ENCODE measurements at regions not wholly inside any gene's neighbourhood (a gene's known extent, or its start where the extent isn't known, plus 50 kb on each side); places are given as distances from the start of the nearest gene placed in this dataset.

GRCh38 chr14:66069036-66069435 lies 417.1 kb upstream of the CCDC196 start:
- DNase-seq (ENCODE audit: low read depth in 3 of 3): no peak

- no peak for DNase-seq (ENCODE audit: low read depth in 3 of 3)
These were observed 416.2 kb upstream of the CCDC196 start for GRCh38 chr14:66069830-66070541.

GRCh38 chr14:66070542-66071319 lies 415.4 kb upstream of the CCDC196 start:
- DNase-seq (ENCODE audit: low read depth in 3 of 3): peak; percentile 38 to 54 (median 52)

DNA sequence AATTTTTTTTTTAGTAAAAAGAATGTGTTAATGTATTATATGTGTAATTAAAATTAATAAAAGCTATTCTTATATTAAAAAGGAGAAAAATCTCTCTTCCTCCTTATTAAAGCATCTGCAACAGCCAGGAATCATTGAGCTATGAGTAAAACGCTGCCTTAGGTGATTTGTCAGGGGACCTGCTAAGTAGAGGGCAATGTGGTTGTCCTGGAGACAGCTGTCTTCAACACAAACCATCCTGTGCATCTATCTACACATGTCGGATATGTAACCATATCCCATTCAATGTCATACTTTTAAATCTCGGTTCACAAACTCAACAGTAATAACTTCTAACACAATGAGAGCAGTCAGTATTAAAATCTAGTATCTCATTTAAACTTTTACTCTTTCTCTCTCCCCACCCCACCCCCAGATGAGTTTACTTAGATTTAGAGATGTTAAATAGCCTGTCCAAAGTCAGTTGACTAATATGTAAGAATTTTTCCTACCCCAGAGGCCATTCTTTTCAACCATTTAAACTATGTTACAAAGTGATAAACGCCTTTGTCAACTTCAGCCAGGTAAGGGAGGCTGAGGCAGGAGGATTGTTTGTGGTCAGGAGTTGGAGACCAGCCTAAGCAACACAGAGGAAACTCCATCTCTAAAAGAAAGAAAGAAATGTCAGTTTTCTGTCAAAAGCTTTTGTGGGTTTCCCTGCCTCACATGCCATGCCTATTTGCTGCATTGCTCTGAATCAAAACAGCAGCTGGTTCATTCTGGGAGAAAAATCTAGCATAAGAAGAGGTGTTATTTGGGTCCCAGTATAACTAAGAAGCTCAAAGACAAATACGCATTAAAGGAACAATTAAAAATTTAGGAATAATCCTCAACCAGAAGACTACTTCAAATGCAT lies 413.7 kb upstream of the CCDC196 start:
- no peak for DNase-seq (ENCODE audit: low read depth in 3 of 3)

DNA sequence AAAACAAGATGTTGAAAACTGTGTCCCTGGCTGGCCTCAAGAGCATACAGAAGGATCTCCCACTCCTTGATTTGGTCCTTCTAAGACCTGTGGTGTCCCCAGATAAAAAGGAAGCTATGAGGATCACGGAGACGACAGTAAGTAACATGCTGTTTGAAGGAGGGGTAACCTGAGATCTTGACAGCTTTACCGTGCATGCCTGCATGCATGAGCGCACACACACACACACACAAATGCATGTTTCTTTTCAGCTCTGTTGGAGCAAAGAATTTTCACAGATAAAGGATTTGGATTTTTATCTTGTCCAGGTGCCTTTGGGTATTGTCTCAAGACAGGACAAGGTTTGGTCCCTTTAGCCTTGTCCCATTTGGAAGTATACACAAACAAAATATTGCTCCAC lies 411.6 kb upstream of the CCDC196 start:
- DNase-seq (ENCODE audit: low read depth in 3 of 3): no peak

GRCh38 chr14:66076176-66076575 lies 410.0 kb upstream of the CCDC196 start:
- DNase-seq (ENCODE audit: low read depth in 3 of 3): no peak

GRCh38 chr14:66078006-66078405 lies 408.2 kb upstream of the CCDC196 start:
- no peak for DNase-seq (ENCODE audit: low read depth in 3 of 3)

DNA sequence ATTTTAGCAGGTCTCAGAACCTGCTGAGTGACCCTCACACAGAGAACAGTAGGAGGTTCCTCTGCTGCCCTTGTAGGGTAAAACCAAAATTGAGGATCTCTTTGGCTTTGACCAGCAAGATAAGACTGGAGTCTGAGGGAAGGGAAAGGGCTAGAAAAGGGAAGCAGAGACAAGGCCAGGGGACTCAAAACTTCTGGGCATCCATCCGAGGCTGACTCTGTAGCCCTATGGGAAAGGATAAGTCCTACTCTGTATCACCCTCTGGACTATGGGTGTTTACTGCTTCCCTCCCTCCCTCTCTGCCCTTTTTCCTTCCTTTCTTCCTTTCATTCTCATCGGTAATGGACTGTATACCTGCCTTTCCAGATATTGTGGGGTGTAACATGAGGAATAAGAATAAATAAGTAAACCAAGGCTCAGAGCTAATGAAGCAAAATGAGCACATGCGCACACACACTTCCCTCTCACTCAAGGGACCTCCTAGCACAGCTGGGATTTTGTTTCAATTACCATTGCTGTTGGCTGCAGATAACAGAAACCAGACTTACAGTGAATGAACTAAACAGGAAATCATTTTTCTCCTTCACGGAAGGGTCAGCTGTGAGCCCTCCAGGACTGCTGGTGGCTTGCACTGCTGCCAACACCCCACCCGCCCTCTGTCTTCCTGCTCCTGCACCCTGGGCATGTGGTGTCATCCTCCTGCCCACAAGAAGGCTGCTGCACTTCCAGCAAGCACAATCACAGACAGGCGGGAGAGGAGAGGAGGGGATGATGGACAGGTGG lies 404.4 kb upstream of the CCDC196 start:
- no peak for DNase-seq (ENCODE audit: low read depth in 3 of 3)

GRCh38 chr14:66085224-66085623 lies 400.9 kb upstream of the CCDC196 start:
- DNase-seq (ENCODE audit: low read depth in 3 of 3): no peak

- no peak for DNase-seq (ENCODE audit: low read depth in 3 of 3)
These were observed 400.5 kb upstream of the CCDC196 start for GRCh38 chr14:66085665-66086064.

DNA sequence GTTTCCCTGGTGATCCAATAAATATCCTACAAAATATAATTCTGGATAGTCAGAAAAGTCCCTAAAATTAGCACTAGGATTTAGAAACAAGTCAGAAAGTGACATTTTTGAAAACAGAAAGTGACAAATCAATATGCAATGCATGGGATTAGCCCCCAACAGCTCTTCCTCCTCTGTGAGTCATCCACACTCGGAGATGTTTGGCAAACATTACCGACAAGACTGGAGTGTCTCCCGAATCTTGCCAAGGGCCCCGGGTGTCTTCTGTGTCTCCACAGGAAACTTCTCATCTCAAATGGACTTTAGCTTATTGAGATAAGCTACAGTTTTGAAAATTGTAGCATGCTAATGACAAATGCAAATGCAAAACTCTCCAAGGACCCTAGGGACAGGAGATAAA lies 398.9 kb upstream of the CCDC196 start:
- no peak for DNase-seq (ENCODE audit: low read depth in 3 of 3)

DNA sequence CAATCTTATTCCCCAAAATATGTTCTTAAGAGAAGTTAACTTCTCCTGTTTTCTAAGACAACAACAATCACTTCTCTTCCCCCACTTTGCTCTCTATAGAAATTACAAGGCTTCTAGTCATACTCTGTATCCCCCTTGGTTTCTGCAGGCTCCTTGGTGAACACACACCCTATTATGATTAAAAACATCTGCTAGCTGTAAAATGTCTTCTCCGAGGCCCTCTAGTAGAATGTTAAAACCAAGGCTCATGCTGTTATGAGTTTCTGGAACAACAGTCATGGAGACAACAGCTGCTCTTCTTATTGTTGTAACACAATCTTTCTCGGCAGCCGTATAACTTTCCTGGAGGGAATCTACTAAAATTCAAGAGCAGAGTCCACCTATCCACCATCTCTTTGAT lies 397.5 kb upstream of the CCDC196 start:
- DNase-seq (ENCODE audit: low read depth in 3 of 3): no peak

DNA sequence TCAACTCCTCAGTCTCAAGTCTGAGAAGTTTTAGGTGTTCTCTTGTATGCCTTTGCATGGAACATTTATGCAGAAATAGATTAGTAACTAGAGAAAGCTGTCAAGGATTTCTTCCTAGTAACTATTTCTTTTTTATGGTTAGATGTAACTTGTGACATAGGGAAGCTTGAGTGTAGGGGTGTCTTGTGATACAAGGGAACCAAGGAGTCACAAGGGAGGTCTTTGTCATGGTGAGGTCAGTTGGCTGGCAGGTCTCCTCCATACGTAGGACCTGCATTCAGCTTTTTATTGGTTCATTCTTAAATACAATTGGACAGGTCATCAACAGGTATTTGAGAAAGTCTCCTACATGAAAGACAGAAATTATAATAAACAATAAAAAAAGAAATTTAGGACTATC lies 394.0 kb upstream of the CCDC196 start:
- DNase-seq (ENCODE audit: low read depth in 3 of 3): no peak

DNA sequence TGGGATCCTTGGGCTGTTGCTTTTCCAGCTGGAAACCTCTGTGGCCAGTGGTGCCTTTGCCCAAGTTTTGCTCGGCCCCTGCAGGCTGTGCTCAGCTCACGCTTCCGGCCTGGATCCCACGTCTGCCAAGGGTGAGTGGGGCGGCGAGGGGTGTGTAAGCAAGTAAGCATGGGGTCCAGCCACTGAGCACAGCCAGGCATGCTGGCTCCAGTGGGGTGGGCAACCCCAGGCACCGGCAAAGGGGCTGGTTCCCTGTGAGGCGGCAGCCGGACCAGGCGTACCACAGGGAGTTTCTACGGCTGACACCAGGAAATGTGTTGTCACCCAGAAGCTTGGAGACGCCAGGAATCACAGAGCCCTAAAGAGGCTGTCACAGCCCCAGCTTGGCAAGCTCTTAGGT lies 393.4 kb upstream of the CCDC196 start:
- DNase-seq (ENCODE audit: low read depth in 3 of 3): no peak

DNA sequence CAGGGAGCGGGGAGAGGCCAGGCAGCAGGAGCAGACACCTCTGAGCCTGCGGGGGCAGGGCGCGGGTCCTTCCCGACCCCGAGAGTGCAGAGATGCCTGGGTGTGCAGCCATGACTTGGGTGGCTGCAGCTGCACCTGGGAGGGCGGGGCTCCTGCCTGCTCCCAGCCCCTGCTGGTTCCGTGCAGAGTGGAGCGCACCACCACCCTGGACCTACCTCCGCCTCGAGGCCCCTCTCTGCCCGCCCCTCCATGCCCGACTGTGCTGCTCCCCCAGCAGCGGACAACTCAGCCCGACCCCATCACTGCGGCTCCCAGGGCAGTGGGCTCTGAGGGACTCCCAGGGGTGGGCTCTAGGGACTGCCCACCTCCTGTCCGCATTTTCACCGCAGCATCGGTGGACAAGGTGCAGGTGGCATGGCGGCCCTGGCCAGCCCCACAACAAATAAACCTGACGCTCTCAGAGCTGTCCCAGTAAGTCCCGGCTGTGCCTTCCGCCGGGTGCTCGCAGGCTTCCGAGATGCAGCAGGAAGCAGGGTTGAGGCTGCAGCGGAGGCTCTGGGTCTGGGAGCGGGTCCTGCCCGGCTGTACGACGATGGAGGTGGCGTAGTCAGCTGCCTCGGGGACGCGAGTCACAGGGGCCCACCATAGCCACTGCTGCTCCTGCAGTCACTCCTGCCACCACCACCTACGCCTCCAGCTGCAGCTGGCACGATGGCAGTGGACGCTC lies 392.0 kb upstream of the CCDC196 start:
- DNase-seq (ENCODE audit: low read depth in 3 of 3): no peak

GRCh38 chr14:66099451-66099850 lies 386.7 kb upstream of the CCDC196 start:
- DNase-seq (ENCODE audit: low read depth in 3 of 3): no peak

DNA sequence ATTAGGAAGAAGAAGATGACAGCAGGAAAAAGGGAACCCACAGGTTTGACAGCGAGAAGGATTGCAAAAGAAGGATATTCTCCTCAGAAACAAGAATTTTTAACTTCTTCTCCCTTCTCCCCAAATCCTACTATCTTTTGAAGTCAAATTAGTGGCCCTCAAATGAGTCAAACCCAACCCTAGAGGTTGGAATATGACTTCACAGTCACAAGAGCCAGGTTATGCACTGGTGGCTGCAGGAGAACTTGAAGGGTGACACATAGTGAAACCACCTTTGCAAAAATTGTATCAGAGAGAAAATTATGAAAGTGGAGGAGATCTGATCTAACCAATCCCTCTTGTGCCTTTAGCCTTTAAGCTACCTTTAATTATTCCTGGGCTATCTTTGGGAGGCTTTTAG lies 386.2 kb upstream of the CCDC196 start:
- no peak for DNase-seq (ENCODE audit: low read depth in 3 of 3)

GRCh38 chr14:66101662-66102061 lies 384.5 kb upstream of the CCDC196 start:
- DNase-seq (ENCODE audit: low read depth in 3 of 3): no peak

- DNase-seq (ENCODE audit: low read depth in 3 of 3): no peak
These were observed 381.7 kb upstream of the CCDC196 start for GRCh38 chr14:66104486-66104885.

GRCh38 chr14:66105815-66106214 lies 380.4 kb upstream of the CCDC196 start:
- DNase-seq (ENCODE audit: low read depth in 3 of 3): no peak

DNA sequence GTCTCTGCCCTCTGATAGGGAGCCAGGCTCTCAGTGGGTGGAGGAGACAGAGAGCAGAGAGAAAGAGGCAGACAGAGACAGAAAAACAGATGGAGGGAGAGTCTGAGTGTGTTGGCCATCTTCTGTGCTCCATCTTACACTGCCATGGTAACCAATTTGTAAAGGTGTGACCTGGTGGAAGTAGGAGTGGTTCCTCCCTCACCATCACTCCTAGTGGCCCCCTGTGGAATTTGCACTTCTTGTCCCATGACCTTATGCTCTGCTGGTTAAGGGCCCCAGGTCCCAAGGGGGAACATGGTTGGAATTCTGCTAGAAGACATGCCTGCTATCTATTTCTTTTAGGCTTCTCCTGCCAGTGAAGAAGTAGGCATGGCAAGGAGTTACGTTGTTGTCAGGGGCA lies 376.7 kb upstream of the CCDC196 start:
- DNase-seq (ENCODE audit: low read depth in 3 of 3): no peak
